Loucy (cell line): ENCODE measurements at regions not wholly inside any gene's neighbourhood (a gene's known extent, or its start where the extent isn't known, plus 50 kb on each side); places are given as distances from the start of the nearest gene placed in this dataset.

Source experiments
- EZH2phosphoT487 ChIP-seq: fragments of 200-600 bp; IDR thresholded peaks from 2 replicates; pipeline ENCODE4 v1.6.1; 2018; ENCODE audit warnings: antibody characterized with exemption, mild to moderate bottlenecking, moderate library complexity, borderline replicate concordance
- TF ChIP-seq, protein P1 (sequence below): fragments of 200-600 bp; sonication (generic); conservative IDR thresholded peaks from 2 replicates; pipeline ENCODE4 v1.5.1; 2014; ENCODE audit warnings: mild to moderate bottlenecking, antibody characterized with exemption, low read length

GRCh38 chr6:14795451-14795850 lies 450.4 kb upstream of the JARID2 start:
- TF ChIP-seq, protein P1, sequence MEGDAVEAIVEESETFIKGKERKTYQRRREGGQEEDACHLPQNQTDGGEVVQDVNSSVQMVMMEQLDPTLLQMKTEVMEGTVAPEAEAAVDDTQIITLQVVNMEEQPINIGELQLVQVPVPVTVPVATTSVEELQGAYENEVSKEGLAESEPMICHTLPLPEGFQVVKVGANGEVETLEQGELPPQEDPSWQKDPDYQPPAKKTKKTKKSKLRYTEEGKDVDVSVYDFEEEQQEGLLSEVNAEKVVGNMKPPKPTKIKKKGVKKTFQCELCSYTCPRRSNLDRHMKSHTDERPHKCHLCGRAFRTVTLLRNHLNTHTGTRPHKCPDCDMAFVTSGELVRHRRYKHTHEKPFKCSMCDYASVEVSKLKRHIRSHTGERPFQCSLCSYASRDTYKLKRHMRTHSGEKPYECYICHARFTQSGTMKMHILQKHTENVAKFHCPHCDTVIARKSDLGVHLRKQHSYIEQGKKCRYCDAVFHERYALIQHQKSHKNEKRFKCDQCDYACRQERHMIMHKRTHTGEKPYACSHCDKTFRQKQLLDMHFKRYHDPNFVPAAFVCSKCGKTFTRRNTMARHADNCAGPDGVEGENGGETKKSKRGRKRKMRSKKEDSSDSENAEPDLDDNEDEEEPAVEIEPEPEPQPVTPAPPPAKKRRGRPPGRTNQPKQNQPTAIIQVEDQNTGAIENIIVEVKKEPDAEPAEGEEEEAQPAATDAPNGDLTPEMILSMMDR: no peak
- no peak for TF ChIP-seq EZH2phosphoT487
